Smooth muscle cell (in vitro differentiated cells): ENCODE measurements at regions not wholly inside any gene's neighbourhood (a gene's known extent, or its start where the extent isn't known, plus 50 kb on each side); places are given as distances from the start of the nearest gene placed in this dataset.

Experiments
- DNase-seq: peaks from one replicate; lab custom pipeline; 2025; ENCODE audit not compliant: unreplicated experiment; lab: John Stamatoyannopoulos, UW
- H2AFZ ChIP-seq: fragments of 200-600 bp; sonication (generic); 2 replicates; pipeline ENCODE4 v1.6.0; 2016; ENCODE audit warnings: antibody characterized with exemption, low read depth, mild to moderate bottlenecking
- H3F3A ChIP-seq: fragments of 200-600 bp; sonication (generic); 2 replicates; pipeline ENCODE4 v1.6.0; 2017; ENCODE audit warnings: antibody characterized with exemption, low read depth
- H3K27ac ChIP-seq: fragments of 200-600 bp; sonication (generic); 2 replicates; pipeline ENCODE4 v1.5.1; 2016; ENCODE audit warnings: low read depth, mild to moderate bottlenecking
- H3K27me3 ChIP-seq: fragments of 200-600 bp; sonication (generic); 2 replicates; pipeline ENCODE4 v1.6.1; 2016; ENCODE audit warnings: low read depth, mild to moderate bottlenecking
- H3K36me3 ChIP-seq: fragments of 200-600 bp; sonication (generic); 2 replicates; pipeline ENCODE4 v1.5.1; 2016; ENCODE audit warnings: low read depth
- H3K4me1 ChIP-seq: fragments of 200-600 bp; sonication (generic); 2 replicates; pipeline ENCODE4 v1.5.1; 2016; ENCODE audit warnings: low read depth
- H3K4me2 ChIP-seq: fragments of 200-600 bp; sonication (generic); 2 replicates; pipeline ENCODE4 v1.6.0; 2016; ENCODE audit warnings: mild to moderate bottlenecking
- H3K4me3 ChIP-seq: fragments of 200-600 bp; sonication (generic); 2 replicates; pipeline ENCODE4 v1.5.1; 2016; ENCODE audit warnings: mild to moderate bottlenecking
- H3K79me2 ChIP-seq: fragments of 200-600 bp; sonication (generic); 2 replicates; pipeline ENCODE4 v1.6.0; 2016; ENCODE audit warnings: low read depth, mild to moderate bottlenecking
- H3K9ac ChIP-seq: fragments of 200-600 bp; sonication (generic); 2 replicates; pipeline ENCODE4 v1.6.0; 2016; ENCODE audit warnings: low read depth
- H3K9me3 ChIP-seq: fragments of 200-600 bp; sonication (generic); replicated peaks from 2 replicates; pipeline ENCODE4 v1.5.1; 2016; ENCODE audit warnings: low read depth
- H4K20me1 ChIP-seq: fragments of 200-600 bp; sonication (generic); 2 replicates; pipeline ENCODE4 v1.6.0; 2016; ENCODE audit warnings: low read depth
- CTCF ChIP-seq: fragments of 200-600 bp; sonication (generic); IDR thresholded peaks from 2 replicates; pipeline ENCODE4 v1.5.1; 2017; ENCODE audit warnings: borderline replicate concordance, mild to moderate bottlenecking, antibody characterized with exemption; ENCODE audit not compliant: insufficient read depth, poor library complexity, severe bottlenecking
- WGBS: methylation state at CpG from one replicate; pipeline ENCODE4 v1.1.7; 2016; ENCODE audit warnings: low lambda C conversion rate; 5-methylcytosine and 5-hydroxymethylcytosine counted together

GRCh38 chr16:52812678-52813556 lies 239.8 kb downstream of the CHD9NB start:
- Histone ChIP-seq H4K20me1 (no peaks in the 10 kb centered on the region), H3K79me2 (no peaks in the 10 kb centered on the region), H3K9ac (no peak overlapping the region), H3K9me3 (no peaks in the 10 kb centered on the region), H3K27me3 (no peaks in the 10 kb centered on the region), H3F3A (no peaks in the 10 kb centered on the region), H3K36me3 (no peaks in the 10 kb centered on the region), H2AFZ (no peak overlapping the region), H3K27ac (no peak overlapping the region), H3K4me1 (no peaks in the 10 kb centered on the region), H3K4me3 (no peak overlapping the region), H3K4me2 (no peak overlapping the region)
- DNase-seq: no peak
- WGBS: 64% methylated on average over 5 of the region's 5 CpGs
- no peak for TF ChIP-seq CTCF

GRCh38 chr16:52805559-52806168 lies 247.0 kb downstream of the CHD9NB start:
- no peak for DNase-seq
- H3K9me3 ChIP-seq: no peaks in the 10 kb centered on the region
- no peaks in the 10 kb centered on the region for H3F3A ChIP-seq
- H3K27ac ChIP-seq: no peak overlapping the region
- H3K27me3 ChIP-seq: no peaks in the 10 kb centered on the region
- no peak overlapping the region for H3K4me2 ChIP-seq
- TF ChIP-seq CTCF: no peak
- H3K79me2 ChIP-seq: no peaks in the 10 kb centered on the region
- WGBS: 83% methylated on average over 3 of the region's 3 CpGs
- H3K9ac ChIP-seq: no peak overlapping the region
- no peaks in the 10 kb centered on the region for H3K4me1 ChIP-seq
- H4K20me1 ChIP-seq: no peaks in the 10 kb centered on the region
- no peaks in the 10 kb centered on the region for H3K36me3 ChIP-seq
- H2AFZ ChIP-seq: no peak overlapping the region
- H3K4me3 ChIP-seq: no peak overlapping the region

GRCh38 chr16:52800432-52800831 lies 252.3 kb downstream of the CHD9NB start:
- H2AFZ ChIP-seq: no peak overlapping the region
- H3K9me3 ChIP-seq: no peaks in the 10 kb centered on the region
- 80% methylated on average over 4 of the region's 4 CpGs for WGBS

More at GRCh38 chr16:52800432-52800831, 252.3 kb downstream of the CHD9NB start:
- Histone ChIP-seq H3F3A (no peaks in the 10 kb centered on the region), H3K36me3 (no peaks in the 10 kb centered on the region), H3K27me3 (no peaks in the 10 kb centered on the region), H3K4me1 (no peaks in the 10 kb centered on the region), H3K27ac (no peak overlapping the region), H4K20me1 (no peaks in the 10 kb centered on the region), H3K79me2 (no peaks in the 10 kb centered on the region), H3K4me3 (no peak overlapping the region), H3K9ac (no peak overlapping the region), H3K4me2 (no peak overlapping the region)
- no peak for TF ChIP-seq CTCF
- no peak for DNase-seq
